Panc1 (cell line): ENCODE measurements at regions not wholly inside any gene's neighbourhood (a gene's known extent, or its start where the extent isn't known, plus 50 kb on each side); places are given as distances from the start of the nearest gene placed in this dataset.

Experiments
- POLR2AphosphoS5 ChIP-seq: IDR thresholded peaks from 2 replicates; pipeline ENCODE4 v1.6.1; 2012; ENCODE audit warnings: mild to moderate bottlenecking, low read depth, low read length, moderate library complexity
- SIN3A ChIP-seq: IDR thresholded peaks from 2 replicates; pipeline ENCODE4 v1.6.1; 2012; ENCODE audit warnings: low read depth, mild to moderate bottlenecking, low read length, moderate library complexity, borderline replicate concordance; ENCODE audit not compliant: insufficient read depth
- TF ChIP-seq, protein P1 (sequence below): fragments of 450-650 bp; IDR thresholded peaks from 2 replicates; pipeline ENCODE4 v1.5.1; 2017; ENCODE audit warnings: mild to moderate bottlenecking
- TF ChIP-seq, protein P2 (sequence below), 2 experiments: IDR thresholded peaks; 2 replicates each; pipeline ENCODE4 v1.6.1; 2011 to 2012; ENCODE audit warnings: low read depth in 2 of 2, control low read depth in 1 of 2, low read length in 1 of 2, mild to moderate bottlenecking in 1 of 2, moderate library complexity in 1 of 2; ENCODE audit not compliant: insufficient read depth in 1 of 2

DNA sequence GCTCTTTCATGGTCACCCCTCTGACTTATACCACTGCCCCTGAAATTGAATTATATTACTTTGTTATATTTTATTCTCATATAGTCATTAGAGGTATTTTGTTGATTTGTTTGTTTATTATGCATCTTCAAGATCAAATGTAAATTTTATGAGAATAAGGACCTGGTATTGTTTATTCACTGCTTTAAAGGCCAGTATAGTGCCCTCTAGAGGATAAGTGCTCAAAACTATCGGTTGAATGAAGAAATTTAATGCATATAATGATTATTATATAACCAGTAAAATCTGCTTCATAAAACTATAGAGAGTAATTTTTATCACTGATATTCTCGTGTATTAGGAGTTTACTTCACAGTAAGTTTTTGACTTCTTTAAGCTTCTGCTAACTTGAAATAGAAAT, 1401.9 kb downstream of the SLITRK1 start:
- TF ChIP-seq, protein P1, sequence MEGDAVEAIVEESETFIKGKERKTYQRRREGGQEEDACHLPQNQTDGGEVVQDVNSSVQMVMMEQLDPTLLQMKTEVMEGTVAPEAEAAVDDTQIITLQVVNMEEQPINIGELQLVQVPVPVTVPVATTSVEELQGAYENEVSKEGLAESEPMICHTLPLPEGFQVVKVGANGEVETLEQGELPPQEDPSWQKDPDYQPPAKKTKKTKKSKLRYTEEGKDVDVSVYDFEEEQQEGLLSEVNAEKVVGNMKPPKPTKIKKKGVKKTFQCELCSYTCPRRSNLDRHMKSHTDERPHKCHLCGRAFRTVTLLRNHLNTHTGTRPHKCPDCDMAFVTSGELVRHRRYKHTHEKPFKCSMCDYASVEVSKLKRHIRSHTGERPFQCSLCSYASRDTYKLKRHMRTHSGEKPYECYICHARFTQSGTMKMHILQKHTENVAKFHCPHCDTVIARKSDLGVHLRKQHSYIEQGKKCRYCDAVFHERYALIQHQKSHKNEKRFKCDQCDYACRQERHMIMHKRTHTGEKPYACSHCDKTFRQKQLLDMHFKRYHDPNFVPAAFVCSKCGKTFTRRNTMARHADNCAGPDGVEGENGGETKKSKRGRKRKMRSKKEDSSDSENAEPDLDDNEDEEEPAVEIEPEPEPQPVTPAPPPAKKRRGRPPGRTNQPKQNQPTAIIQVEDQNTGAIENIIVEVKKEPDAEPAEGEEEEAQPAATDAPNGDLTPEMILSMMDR: no peak
- TF ChIP-seq POLR2AphosphoS5 (no peak), SIN3A (no peak)
- TF ChIP-seq, protein P2, sequence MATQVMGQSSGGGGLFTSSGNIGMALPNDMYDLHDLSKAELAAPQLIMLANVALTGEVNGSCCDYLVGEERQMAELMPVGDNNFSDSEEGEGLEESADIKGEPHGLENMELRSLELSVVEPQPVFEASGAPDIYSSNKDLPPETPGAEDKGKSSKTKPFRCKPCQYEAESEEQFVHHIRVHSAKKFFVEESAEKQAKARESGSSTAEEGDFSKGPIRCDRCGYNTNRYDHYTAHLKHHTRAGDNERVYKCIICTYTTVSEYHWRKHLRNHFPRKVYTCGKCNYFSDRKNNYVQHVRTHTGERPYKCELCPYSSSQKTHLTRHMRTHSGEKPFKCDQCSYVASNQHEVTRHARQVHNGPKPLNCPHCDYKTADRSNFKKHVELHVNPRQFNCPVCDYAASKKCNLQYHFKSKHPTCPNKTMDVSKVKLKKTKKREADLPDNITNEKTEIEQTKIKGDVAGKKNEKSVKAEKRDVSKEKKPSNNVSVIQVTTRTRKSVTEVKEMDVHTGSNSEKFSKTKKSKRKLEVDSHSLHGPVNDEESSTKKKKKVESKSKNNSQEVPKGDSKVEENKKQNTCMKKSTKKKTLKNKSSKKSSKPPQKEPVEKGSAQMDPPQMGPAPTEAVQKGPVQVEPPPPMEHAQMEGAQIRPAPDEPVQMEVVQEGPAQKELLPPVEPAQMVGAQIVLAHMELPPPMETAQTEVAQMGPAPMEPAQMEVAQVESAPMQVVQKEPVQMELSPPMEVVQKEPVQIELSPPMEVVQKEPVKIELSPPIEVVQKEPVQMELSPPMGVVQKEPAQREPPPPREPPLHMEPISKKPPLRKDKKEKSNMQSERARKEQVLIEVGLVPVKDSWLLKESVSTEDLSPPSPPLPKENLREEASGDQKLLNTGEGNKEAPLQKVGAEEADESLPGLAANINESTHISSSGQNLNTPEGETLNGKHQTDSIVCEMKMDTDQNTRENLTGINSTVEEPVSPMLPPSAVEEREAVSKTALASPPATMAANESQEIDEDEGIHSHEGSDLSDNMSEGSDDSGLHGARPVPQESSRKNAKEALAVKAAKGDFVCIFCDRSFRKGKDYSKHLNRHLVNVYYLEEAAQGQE (IDR thresholded peaks at IDR 0.05; ENCODE audit: insufficient read depth in 1 of 2, low read depth in 2 of 2, low read length in 1 of 2): no peak
